ENCODE measurements at regions not wholly inside any gene's neighbourhood (a gene's known extent, or its start where the extent isn't known, plus 50 kb on each side); places are given as distances from the start of the nearest gene placed in this dataset.

DNA sequence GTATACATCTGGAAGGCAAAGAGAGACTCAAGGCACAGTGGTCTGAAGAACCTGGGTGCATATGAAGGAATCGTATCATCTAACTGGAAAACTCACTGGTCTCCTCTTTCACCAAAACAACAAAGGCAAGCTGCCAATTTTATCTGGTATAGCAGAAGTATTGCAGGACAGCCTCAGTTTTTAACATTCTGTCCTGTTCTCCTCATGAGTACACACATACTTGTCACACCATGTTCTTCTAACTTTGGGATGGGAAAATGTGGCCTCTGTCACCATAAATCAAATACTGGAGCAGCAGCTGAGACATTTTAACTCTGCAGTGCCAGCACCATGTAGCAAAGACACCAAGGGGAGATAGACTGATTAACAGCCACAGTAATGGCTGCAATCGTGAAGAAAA is 199.1 kb upstream of the CNR1 start:
- no peak overlapping the region for H4K5ac ChIP-seq (ENCODE audit: low read length)

DNA sequence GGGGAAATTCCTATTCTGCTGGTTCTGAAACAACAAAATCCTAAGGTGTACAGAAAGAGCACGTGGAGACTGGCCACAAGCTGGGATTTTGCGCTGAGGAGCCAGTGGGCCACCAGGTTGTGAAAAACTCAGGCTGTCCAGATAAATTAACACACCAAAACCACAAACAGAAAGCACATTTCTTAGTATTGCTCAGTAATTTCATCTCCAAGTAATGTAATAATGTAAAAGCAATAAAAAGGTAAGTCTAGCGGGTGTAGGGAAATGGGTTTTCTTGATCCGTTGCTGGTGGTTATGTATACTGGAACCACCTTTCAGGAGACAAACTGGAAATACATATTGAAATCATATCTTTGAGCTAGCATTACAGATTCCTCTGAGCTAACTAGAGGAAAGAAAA is 195.6 kb upstream of the CNR1 start:
- Histone ChIP-seq H3K36me3 (ENCODE audit: control insufficient read depth, insufficient read depth, low read length) (no peaks in the 10 kb centered on the region), H3K79me2 (ENCODE audit: control insufficient read depth, insufficient read depth, low read length) (no peaks in the 10 kb centered on the region), H3K18ac (ENCODE audit: low read length) (no peak overlapping the region), H4K5ac (ENCODE audit: low read length) (no peak overlapping the region), H3K23ac (ENCODE audit: low read length) (no peak overlapping the region), H3K4ac (ENCODE audit: low read depth, low read length) (no peak overlapping the region), H3K4me2 (ENCODE audit: low read length) (no peak overlapping the region), H2BK5ac (ENCODE audit: low read length) (no peak overlapping the region), H3K27me3 (ENCODE audit: insufficient read depth, low read length, poor library complexity) (no peaks in the 10 kb centered on the region), H3K27ac (ENCODE audit: low read depth, low read length) (no peak overlapping the region), H3K79me1 (ENCODE audit: low read length) (no peaks in the 10 kb centered on the region), H3K4me3 (ENCODE audit: low read length) (no peak overlapping the region), H2BK15ac (replicated peaks; ENCODE audit: low read depth) (no peak overlapping the region), H2BK120ac (ENCODE audit: low read depth, low read length) (no peak overlapping the region), H3K9ac (ENCODE audit: low read length) (no peak overlapping the region), H3K56ac (ENCODE audit: low read length) (no peak overlapping the region), H4K8ac (ENCODE audit: low read depth, low read length) (no peak overlapping the region), H3K4me1 (ENCODE audit: control insufficient read depth, low read depth, low read length) (peaks cover 4% of the 10 kb centered on the region), H2AK5ac (ENCODE audit: low read length) (no peak overlapping the region)
- WGBS (ENCODE audit: extremely low coverage, insufficient coverage, low lambda C conversion rate), result no CpG with 5 or more reads among the region's 4 CpGs
- no peak for DNase-seq

More for the DNA sequence above, 199.1 kb upstream of the CNR1 start:
- Histone ChIP-seq H4K8ac (ENCODE audit: low read depth, low read length) (no peak overlapping the region), H2AK5ac (ENCODE audit: low read length) (no peak overlapping the region), H3K23ac (ENCODE audit: low read length) (no peak overlapping the region), H3K56ac (ENCODE audit: low read length) (no peak overlapping the region), H3K4me1 (ENCODE audit: control insufficient read depth, low read depth, low read length) (peaks cover 4% of the 10 kb centered on the region), H3K4me3 (ENCODE audit: low read length) (no peak overlapping the region), H3K79me1 (ENCODE audit: low read length) (no peaks in the 10 kb centered on the region), H3K18ac (ENCODE audit: low read length) (no peak overlapping the region), H3K36me3 (ENCODE audit: control insufficient read depth, insufficient read depth, low read length) (no peaks in the 10 kb centered on the region), H2BK15ac (replicated peaks; ENCODE audit: low read depth) (no peak overlapping the region), H3K27me3 (ENCODE audit: insufficient read depth, low read length, poor library complexity) (no peaks in the 10 kb centered on the region), H2BK5ac (ENCODE audit: low read length) (no peak overlapping the region), H2BK120ac (ENCODE audit: low read depth, low read length) (no peak overlapping the region), H3K79me2 (ENCODE audit: control insufficient read depth, insufficient read depth, low read length) (no peaks in the 10 kb centered on the region), H3K4ac (ENCODE audit: low read depth, low read length) (no peak overlapping the region), H3K27ac (ENCODE audit: low read depth, low read length) (no peak overlapping the region), H3K9ac (ENCODE audit: low read length) (no peak overlapping the region), H3K4me2 (ENCODE audit: low read length) (no peak overlapping the region)
- no peak for DNase-seq
- no CpG with 5 or more reads among the region's 2 CpGs for WGBS (ENCODE audit: extremely low coverage, insufficient coverage, low lambda C conversion rate)

DNA sequence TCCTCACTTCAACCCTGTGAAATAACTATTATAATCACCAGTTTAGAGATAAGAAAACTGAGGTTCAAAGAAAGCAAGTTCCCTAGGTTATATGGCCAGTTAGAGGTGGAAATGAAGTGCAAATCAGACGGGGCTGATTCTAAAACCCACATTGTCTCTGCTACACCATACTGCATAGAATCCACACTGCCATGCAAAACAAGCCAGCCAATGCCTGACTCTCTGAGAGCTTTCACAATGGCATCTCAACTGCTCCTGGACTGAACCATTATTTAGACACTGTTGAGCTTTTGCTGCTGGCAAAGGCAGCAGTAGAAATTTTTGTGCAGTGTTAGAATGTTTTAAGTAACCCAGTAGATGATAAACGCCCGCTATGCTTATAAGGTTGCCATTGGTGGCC is 195.2 kb upstream of the CNR1 start:
- no peak overlapping the region for H3K27ac ChIP-seq (ENCODE audit: low read depth, low read length)
- H4K5ac ChIP-seq (ENCODE audit: low read length), result no peak overlapping the region
- H3K36me3 ChIP-seq (ENCODE audit: control insufficient read depth, insufficient read depth, low read length), result no peaks in the 10 kb centered on the region
- no peak overlapping the region for H3K23ac ChIP-seq (ENCODE audit: low read length)
- DNase-seq, result peak; percentile 57
- H2BK15ac ChIP-seq (replicated peaks; ENCODE audit: low read depth), result no peak overlapping the region
- H3K4ac ChIP-seq (ENCODE audit: low read depth, low read length), result no peak overlapping the region
- H3K18ac ChIP-seq (ENCODE audit: low read length), result no peak overlapping the region
- H4K8ac ChIP-seq (ENCODE audit: low read depth, low read length), result no peak overlapping the region
- no peak overlapping the region for H2AK5ac ChIP-seq (ENCODE audit: low read length)
- H3K4me2 ChIP-seq (ENCODE audit: low read length), result no peak overlapping the region
- H2BK5ac ChIP-seq (ENCODE audit: low read length), result no peak overlapping the region
- H3K4me3 ChIP-seq (ENCODE audit: low read length), result no peak overlapping the region
- no CpG with 5 or more reads among the region's 3 CpGs for WGBS (ENCODE audit: extremely low coverage, insufficient coverage, low lambda C conversion rate)
- H3K56ac ChIP-seq (ENCODE audit: low read length), result no peak overlapping the region
- H3K79me1 ChIP-seq (ENCODE audit: low read length), result no peaks in the 10 kb centered on the region
- H3K4me1 ChIP-seq (ENCODE audit: control insufficient read depth, low read depth, low read length), result peaks cover 4% of the 10 kb centered on the region
- H2BK120ac ChIP-seq (ENCODE audit: low read depth, low read length), result no peak overlapping the region
- no peak overlapping the region for H3K9ac ChIP-seq (ENCODE audit: low read length)
- H3K79me2 ChIP-seq (ENCODE audit: control insufficient read depth, insufficient read depth, low read length), result no peaks in the 10 kb centered on the region
- no peaks in the 10 kb centered on the region for H3K27me3 ChIP-seq (ENCODE audit: insufficient read depth, low read length, poor library complexity)

DNA sequence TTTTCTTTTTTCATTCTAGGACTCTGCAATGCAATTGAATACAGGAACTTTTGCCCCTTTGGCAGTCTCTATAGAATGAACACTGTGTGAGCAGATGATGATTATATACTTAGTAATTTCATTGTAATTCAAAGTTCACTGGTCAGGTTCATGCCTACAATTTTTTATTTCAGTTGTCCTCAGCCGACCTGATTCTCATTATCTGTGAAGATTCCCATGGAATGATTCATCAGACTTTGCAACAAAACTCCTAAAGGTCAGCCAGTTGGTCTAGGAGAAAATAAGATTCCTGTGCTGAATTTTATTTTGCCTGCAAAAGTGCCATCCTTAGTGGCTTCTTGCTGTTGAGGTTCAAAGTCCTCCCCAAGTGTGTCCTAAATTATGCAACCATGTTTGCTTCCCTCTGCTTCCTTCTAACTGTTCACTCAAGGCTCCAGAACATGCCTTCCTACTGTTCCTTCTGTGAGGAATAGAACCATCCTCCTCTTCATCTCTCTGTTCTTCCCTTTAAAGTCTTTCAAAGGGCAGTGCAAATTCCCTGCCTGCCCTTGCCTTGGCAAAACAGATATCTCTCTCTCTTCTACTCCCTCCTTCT is 194.2 kb upstream of the CNR1 start:
- no peak overlapping the region for H2BK5ac ChIP-seq (ENCODE audit: low read length)
- peaks cover 4% of the 10 kb centered on the region for H3K4me1 ChIP-seq (ENCODE audit: control insufficient read depth, low read depth, low read length)
- H3K36me3 ChIP-seq (ENCODE audit: control insufficient read depth, insufficient read depth, low read length), result no peaks in the 10 kb centered on the region
- no peak overlapping the region for H2AK5ac ChIP-seq (ENCODE audit: low read length)
- H3K79me1 ChIP-seq (ENCODE audit: low read length), result no peaks in the 10 kb centered on the region
- DNase-seq, result no peak
- no peak overlapping the region for H3K4ac ChIP-seq (ENCODE audit: low read depth, low read length)
- H2BK15ac ChIP-seq (replicated peaks; ENCODE audit: low read depth), result no peak overlapping the region
- H3K18ac ChIP-seq (ENCODE audit: low read length), result no peak overlapping the region
- WGBS (ENCODE audit: extremely low coverage, insufficient coverage, low lambda C conversion rate), result no CpG with 5 or more reads among the region's 1 CpG
- no peak overlapping the region for H3K56ac ChIP-seq (ENCODE audit: low read length)
- no peak overlapping the region for H3K9ac ChIP-seq (ENCODE audit: low read length)
- H3K4me3 ChIP-seq (ENCODE audit: low read length), result no peak overlapping the region
- no peak overlapping the region for H4K8ac ChIP-seq (ENCODE audit: low read depth, low read length)
- no peak overlapping the region for H3K23ac ChIP-seq (ENCODE audit: low read length)
- H3K79me2 ChIP-seq (ENCODE audit: control insufficient read depth, insufficient read depth, low read length), result no peaks in the 10 kb centered on the region
- H2BK120ac ChIP-seq (ENCODE audit: low read depth, low read length), result no peak overlapping the region
- no peak overlapping the region for H4K5ac ChIP-seq (ENCODE audit: low read length)
- H3K4me2 ChIP-seq (ENCODE audit: low read length), result no peak overlapping the region
- no peaks in the 10 kb centered on the region for H3K27me3 ChIP-seq (ENCODE audit: insufficient read depth, low read length, poor library complexity)
- H3K27ac ChIP-seq (ENCODE audit: low read depth, low read length), result no peak overlapping the region

DNA sequence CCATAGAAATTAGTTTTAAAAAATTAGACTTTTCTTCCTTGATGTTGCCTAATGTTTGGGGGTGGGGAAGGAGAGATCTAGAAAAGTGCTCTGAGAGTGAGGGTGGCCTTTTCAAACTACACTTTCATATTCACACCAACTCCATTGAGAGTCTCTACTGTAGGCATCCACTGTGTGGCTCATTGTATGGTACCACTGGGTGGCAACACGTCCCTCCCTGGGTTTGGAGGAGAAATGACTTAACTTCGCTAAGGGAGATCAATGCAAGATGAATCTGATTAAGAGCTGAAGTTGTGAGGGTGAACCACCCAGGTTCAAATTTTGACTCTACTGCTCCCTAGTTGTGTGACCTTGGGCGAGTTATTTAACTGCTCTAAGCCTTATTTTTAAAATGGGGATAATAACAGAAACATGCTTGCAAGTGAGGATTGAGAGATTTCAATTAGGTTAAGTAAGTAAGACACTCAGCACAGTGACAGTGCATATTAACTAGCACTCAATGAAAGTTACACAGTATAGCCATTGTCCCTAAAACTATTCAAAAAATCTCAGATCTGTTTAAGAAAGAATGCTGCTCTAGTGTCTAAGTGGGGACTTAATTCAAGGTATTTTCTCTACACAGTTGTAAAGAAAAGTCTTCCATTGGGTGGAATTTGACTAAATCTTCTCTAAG is 193.5 kb upstream of the CNR1 start:
- peaks cover 4% of the 10 kb centered on the region for H3K4me1 ChIP-seq (ENCODE audit: control insufficient read depth, low read depth, low read length)

DNA sequence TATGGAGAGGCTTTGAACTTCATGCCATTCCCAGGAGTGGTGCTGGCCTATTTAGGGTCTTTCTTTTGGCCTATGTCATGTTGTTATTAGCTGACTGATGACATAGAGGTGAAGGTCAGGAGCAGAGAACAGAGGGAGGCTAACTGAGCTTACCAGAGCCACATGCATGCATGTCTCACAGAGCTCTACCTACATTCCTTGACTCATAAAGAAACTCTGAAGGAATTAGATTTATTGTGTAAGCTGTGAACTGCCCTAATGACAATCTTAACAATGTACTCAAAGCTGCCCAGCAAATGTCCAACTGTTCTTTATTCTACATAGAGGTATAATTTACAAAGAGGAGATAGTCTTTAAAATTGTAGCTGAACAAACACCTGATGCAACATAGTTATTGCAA is 192.7 kb upstream of the CNR1 start:
- DNase-seq, result no peak
- Histone ChIP-seq H2BK120ac (ENCODE audit: low read depth, low read length) (no peak overlapping the region), H3K79me2 (ENCODE audit: control insufficient read depth, insufficient read depth, low read length) (no peaks in the 10 kb centered on the region), H3K4me3 (ENCODE audit: low read length) (no peak overlapping the region), H4K8ac (ENCODE audit: low read depth, low read length) (no peak overlapping the region), H3K4ac (ENCODE audit: low read depth, low read length) (no peak overlapping the region), H3K4me2 (ENCODE audit: low read length) (no peak overlapping the region), H3K27me3 (ENCODE audit: insufficient read depth, low read length, poor library complexity) (no peaks in the 10 kb centered on the region), H4K5ac (ENCODE audit: low read length) (no peak overlapping the region), H3K36me3 (ENCODE audit: control insufficient read depth, insufficient read depth, low read length) (no peaks in the 10 kb centered on the region), H2BK5ac (ENCODE audit: low read length) (no peak overlapping the region), H3K27ac (ENCODE audit: low read depth, low read length) (no peak overlapping the region), H3K9ac (ENCODE audit: low read length) (no peak overlapping the region), H3K4me1 (ENCODE audit: control insufficient read depth, low read depth, low read length) (peaks cover 4% of the 10 kb centered on the region), H2BK15ac (replicated peaks; ENCODE audit: low read depth) (no peak overlapping the region), H3K56ac (ENCODE audit: low read length) (no peak overlapping the region), H2AK5ac (ENCODE audit: low read length) (no peak overlapping the region), H3K23ac (ENCODE audit: low read length) (no peak overlapping the region), H3K18ac (ENCODE audit: low read length) (no peak overlapping the region), H3K79me1 (ENCODE audit: low read length) (no peaks in the 10 kb centered on the region)

More for the DNA sequence above, 193.5 kb upstream of the CNR1 start:
- H2BK15ac ChIP-seq (replicated peaks; ENCODE audit: low read depth), result no peak overlapping the region
- no CpG with 5 or more reads among the region's 3 CpGs for WGBS (ENCODE audit: extremely low coverage, insufficient coverage, low lambda C conversion rate)
- H2BK5ac ChIP-seq (ENCODE audit: low read length), result no peak overlapping the region
- H3K27me3 ChIP-seq (ENCODE audit: insufficient read depth, low read length, poor library complexity), result no peaks in the 10 kb centered on the region
- H3K79me1 ChIP-seq (ENCODE audit: low read length), result no peaks in the 10 kb centered on the region
- H4K5ac ChIP-seq (ENCODE audit: low read length), result no peak overlapping the region
- no peak overlapping the region for H3K4me3 ChIP-seq (ENCODE audit: low read length)
- H3K9ac ChIP-seq (ENCODE audit: low read length), result no peak overlapping the region
- H3K23ac ChIP-seq (ENCODE audit: low read length), result no peak overlapping the region
- H3K56ac ChIP-seq (ENCODE audit: low read length), result no peak overlapping the region
- no peaks in the 10 kb centered on the region for H3K79me2 ChIP-seq (ENCODE audit: control insufficient read depth, insufficient read depth, low read length)
- no peak overlapping the region for H2BK120ac ChIP-seq (ENCODE audit: low read depth, low read length)
- no peak overlapping the region for H3K4ac ChIP-seq (ENCODE audit: low read depth, low read length)
- H3K27ac ChIP-seq (ENCODE audit: low read depth, low read length), result no peak overlapping the region
- no peak overlapping the region for H3K18ac ChIP-seq (ENCODE audit: low read length)
- H3K36me3 ChIP-seq (ENCODE audit: control insufficient read depth, insufficient read depth, low read length), result no peaks in the 10 kb centered on the region
- no peak overlapping the region for H4K8ac ChIP-seq (ENCODE audit: low read depth, low read length)
- DNase-seq, result no peak
- H2AK5ac ChIP-seq (ENCODE audit: low read length), result no peak overlapping the region
- H3K4me2 ChIP-seq (ENCODE audit: low read length), result no peak overlapping the region
